ENCODE measurements at regions not wholly inside any gene's neighbourhood (a gene's known extent, or its start where the extent isn't known, plus 50 kb on each side); places are given as distances from the start of the nearest gene placed in this dataset.

DNA sequence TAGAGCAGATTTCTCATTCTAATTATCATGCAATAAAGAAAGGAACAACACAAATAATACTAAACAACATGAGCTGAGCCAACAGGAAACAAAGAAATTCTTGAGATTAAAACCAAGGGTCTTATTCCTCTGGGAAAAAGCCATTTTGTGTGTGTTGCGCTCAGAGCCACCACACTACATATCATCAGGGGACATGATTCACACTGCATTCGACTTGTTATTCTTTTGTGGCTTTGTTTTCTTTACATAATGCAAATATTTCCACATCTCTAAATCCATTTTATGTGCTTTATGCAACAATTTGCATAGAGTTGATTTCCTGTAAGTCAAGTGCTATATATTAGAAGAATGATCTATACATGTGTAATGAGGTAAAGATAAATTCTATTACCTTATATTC, 719.6 kb downstream of the TBC1D32 start:
- TF ChIP-seq, protein P1, sequence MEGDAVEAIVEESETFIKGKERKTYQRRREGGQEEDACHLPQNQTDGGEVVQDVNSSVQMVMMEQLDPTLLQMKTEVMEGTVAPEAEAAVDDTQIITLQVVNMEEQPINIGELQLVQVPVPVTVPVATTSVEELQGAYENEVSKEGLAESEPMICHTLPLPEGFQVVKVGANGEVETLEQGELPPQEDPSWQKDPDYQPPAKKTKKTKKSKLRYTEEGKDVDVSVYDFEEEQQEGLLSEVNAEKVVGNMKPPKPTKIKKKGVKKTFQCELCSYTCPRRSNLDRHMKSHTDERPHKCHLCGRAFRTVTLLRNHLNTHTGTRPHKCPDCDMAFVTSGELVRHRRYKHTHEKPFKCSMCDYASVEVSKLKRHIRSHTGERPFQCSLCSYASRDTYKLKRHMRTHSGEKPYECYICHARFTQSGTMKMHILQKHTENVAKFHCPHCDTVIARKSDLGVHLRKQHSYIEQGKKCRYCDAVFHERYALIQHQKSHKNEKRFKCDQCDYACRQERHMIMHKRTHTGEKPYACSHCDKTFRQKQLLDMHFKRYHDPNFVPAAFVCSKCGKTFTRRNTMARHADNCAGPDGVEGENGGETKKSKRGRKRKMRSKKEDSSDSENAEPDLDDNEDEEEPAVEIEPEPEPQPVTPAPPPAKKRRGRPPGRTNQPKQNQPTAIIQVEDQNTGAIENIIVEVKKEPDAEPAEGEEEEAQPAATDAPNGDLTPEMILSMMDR (IDR thresholded peaks at IDR 0.05; ENCODE audit: unreplicated experiment), result no peak
- Mint-ChIP-seq H3K4me1 (ENCODE audit: insufficient read depth, unreplicated experiment) (no peaks in the 10 kb centered on the region), H3K27ac (ENCODE audit: low read depth, unreplicated experiment) (no peak overlapping the region), H3K4me3 (ENCODE audit: unreplicated experiment) (no peak overlapping the region), H3K36me3 (ENCODE audit: insufficient read depth, unreplicated experiment) (no peaks in the 10 kb centered on the region), H3K27me3 (ENCODE audit: insufficient read depth, unreplicated experiment) (no peaks in the 10 kb centered on the region), H3K9me3 (ENCODE audit: unreplicated experiment) (no peaks in the 10 kb centered on the region)
- ChIA-PET CTCF (no interaction called here), POLR2A (no interaction called here)
- no peak for DNase-seq (ENCODE audit: unreplicated experiment)
- BruUV-seq (replicated peaks), result no TSS peak
- intact Hi-C loops (cut with micrococcal nuclease), result no loop called here

DNA sequence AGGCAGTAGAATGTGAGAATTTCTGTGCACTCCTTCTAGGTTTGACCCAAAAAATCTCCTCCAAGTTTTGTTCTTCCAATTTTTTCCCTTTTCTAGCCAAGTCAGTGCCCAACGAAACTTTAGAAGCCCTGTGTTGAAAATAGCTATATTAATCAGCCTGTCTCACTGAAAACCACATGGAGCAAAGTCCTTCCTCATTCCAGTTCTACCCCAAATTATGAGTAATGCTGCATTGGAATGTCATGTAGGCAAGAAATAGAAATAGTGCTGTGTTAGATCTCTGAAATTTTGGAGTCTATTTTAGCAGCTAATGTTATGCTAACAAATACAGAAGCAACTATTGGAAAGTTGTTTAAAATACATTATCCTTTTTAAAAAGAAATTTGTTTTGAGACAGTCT, 725.5 kb downstream of the TBC1D32 start:
- Mint-ChIP-seq H3K9me3 (ENCODE audit: unreplicated experiment) (no peaks in the 10 kb centered on the region), H3K4me1 (ENCODE audit: insufficient read depth, unreplicated experiment) (peaks cover 6% of the 10 kb centered on the region), H3K27ac (ENCODE audit: low read depth, unreplicated experiment) (peak overlapping the region; percentile 29), H3K36me3 (ENCODE audit: insufficient read depth, unreplicated experiment) (no peaks in the 10 kb centered on the region), H3K27me3 (ENCODE audit: insufficient read depth, unreplicated experiment) (no peaks in the 10 kb centered on the region), H3K4me3 (ENCODE audit: unreplicated experiment) (no peak overlapping the region)
- peak; percentile 13 for DNase-seq (ENCODE audit: unreplicated experiment)
- CTCF ChIA-PET, result no interaction called here
- BruUV-seq (replicated peaks), result no TSS peak
- POLR2A ChIA-PET, result no interaction called here
- intact Hi-C loops (cut with micrococcal nuclease), result no loop called here
- TF ChIP-seq, protein P1 (IDR thresholded peaks at IDR 0.05; ENCODE audit: unreplicated experiment), result no peak

DNA sequence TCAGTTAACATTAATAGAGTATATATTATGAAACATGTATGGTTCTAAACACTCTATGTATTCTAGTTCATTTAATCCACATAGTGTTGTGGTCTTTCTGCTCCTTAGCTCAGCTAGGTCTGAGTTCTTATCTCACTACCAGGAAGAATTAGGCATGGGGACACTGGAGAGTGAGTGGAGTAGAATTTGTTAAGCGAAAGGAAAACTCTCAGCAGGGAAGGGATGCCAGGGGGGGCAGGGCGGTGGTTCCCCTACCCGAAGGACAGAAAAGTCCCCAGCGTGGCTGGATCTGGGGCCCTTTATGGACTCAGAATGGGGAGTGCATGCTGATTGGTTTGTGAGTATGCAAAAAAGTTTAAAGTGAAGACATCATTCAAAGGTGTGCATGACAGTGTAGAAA, 727.5 kb downstream of the TBC1D32 start:
- TF ChIP-seq, protein P1 (IDR thresholded peaks at IDR 0.05; ENCODE audit: unreplicated experiment), result no peak
- ChIA-PET POLR2A (no interaction called here), CTCF (no interaction called here)
- Mint-ChIP-seq H3K36me3 (ENCODE audit: insufficient read depth, unreplicated experiment) (no peaks in the 10 kb centered on the region), H3K27ac (ENCODE audit: low read depth, unreplicated experiment) (no peak overlapping the region), H3K27me3 (ENCODE audit: insufficient read depth, unreplicated experiment) (no peaks in the 10 kb centered on the region), H3K9me3 (ENCODE audit: unreplicated experiment) (no peaks in the 10 kb centered on the region), H3K4me1 (ENCODE audit: insufficient read depth, unreplicated experiment) (peaks cover 6% of the 10 kb centered on the region), H3K4me3 (ENCODE audit: unreplicated experiment) (no peak overlapping the region)
- intact Hi-C loops (cut with micrococcal nuclease), result no loop called here
- no peak for DNase-seq (ENCODE audit: unreplicated experiment)
- BruUV-seq (replicated peaks), result no TSS peak

DNA sequence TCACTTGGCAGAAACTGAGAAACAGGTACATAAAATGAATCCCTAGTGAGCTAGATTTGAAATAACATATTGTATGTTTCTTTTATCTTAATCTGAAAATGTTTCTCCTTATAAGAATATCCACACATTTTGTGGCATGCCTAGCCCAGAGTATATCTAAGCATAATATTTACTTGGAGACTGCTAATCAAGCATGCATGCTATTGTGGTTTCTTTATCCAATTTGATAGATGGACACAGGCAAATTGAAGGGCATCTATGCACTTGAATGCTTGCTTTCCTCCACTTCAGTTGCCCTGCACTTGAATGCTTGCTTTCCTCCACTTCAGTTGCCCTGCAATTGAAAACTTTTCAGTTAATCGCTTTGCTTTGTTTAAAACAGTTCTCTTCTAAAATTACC, 729.8 kb downstream of the TBC1D32 start:
- Mint-ChIP-seq H3K27me3 (ENCODE audit: insufficient read depth, unreplicated experiment) (no peaks in the 10 kb centered on the region), H3K9me3 (ENCODE audit: unreplicated experiment) (no peaks in the 10 kb centered on the region), H3K36me3 (ENCODE audit: insufficient read depth, unreplicated experiment) (no peaks in the 10 kb centered on the region), H3K4me1 (ENCODE audit: insufficient read depth, unreplicated experiment) (peaks cover 6% of the 10 kb centered on the region), H3K4me3 (ENCODE audit: unreplicated experiment) (no peak overlapping the region), H3K27ac (ENCODE audit: low read depth, unreplicated experiment) (no peak overlapping the region)
- no TSS peak for BruUV-seq (replicated peaks)
- TF ChIP-seq, protein P1 (IDR thresholded peaks at IDR 0.05; ENCODE audit: unreplicated experiment), result no peak
- ChIA-PET CTCF (interaction anchor here (0.7 kb wide), 1 partner anchor 700 kb away, joined by 3 read pairs; no protein-coding TSS in a partner anchor), POLR2A (no interaction called here)
- DNase-seq (ENCODE audit: unreplicated experiment), result no peak
- intact Hi-C loops (cut with micrococcal nuclease), result no loop called here
